ENCODE measurements at regions not wholly inside any gene's neighbourhood (a gene's known extent, or its start where the extent isn't known, plus 50 kb on each side); places are given as distances from the start of the nearest gene placed in this dataset.

GRCh38 chr2:11985817-11986566, 239.6 kb downstream of the LPIN1 start:
- no peaks in the 10 kb centered on the region for H3K27me3 ChIP-seq
- no peak overlapping the region for H3K4me3 ChIP-seq
- H3K27ac ChIP-seq, result no peak overlapping the region
- H3K4me1 ChIP-seq, result peaks cover 6% of the 10 kb centered on the region
- TF ChIP-seq POLR2A (IDR thresholded peaks at IDR 0.05) (no peak), CTCF (IDR thresholded peaks at IDR 0.05) (no peak)
- no peak for DNase-seq
- no peaks in the 10 kb centered on the region for H3K9me3 ChIP-seq
- ATAC-seq, result no peak
- WGBS, 2 donors, result 83 to 84% methylated on average over 4 of the region's 4 CpGs
- intact Hi-C loops (cut with DNase I), result no loop called here
- H3K36me3 ChIP-seq (replicated peaks in 1 of 2; ENCODE audit: insufficient read depth in 1 of 2, low read depth in 2 of 2), result no peaks in the 10 kb centered on the region

- TF ChIP-seq CTCF (IDR thresholded peaks at IDR 0.05), result no peak
- TF ChIP-seq POLR2A (IDR thresholded peaks at IDR 0.05), result no peak
- 69 to 81% methylated on average over 3 of the region's 3 CpGs for WGBS, 2 donors
- H3K27ac ChIP-seq, result no peak overlapping the region
- H3K4me1 ChIP-seq, result no peaks in the 10 kb centered on the region
- intact Hi-C loops (cut with DNase I), result no loop called here
- H3K4me3 ChIP-seq, result no peak overlapping the region
- no peaks in the 10 kb centered on the region for H3K27me3 ChIP-seq
- H3K36me3 ChIP-seq (replicated peaks in 1 of 2; ENCODE audit: insufficient read depth in 1 of 2, low read depth in 2 of 2), result no peaks in the 10 kb centered on the region
- DNase-seq, result no peak
- no peak for ATAC-seq
- H3K9me3 ChIP-seq, result no peaks in the 10 kb centered on the region
Observed at GRCh38 chr2:11987151-11987550, 240.7 kb downstream of the LPIN1 start.

- DNase-seq, result no peak
- TF ChIP-seq POLR2A (IDR thresholded peaks at IDR 0.05), result no peak
- no peak for TF ChIP-seq CTCF (IDR thresholded peaks at IDR 0.05)
- Histone ChIP-seq H3K36me3 (replicated peaks in 1 of 2; ENCODE audit: insufficient read depth in 1 of 2, low read depth in 2 of 2) (no peaks in the 10 kb centered on the region), H3K4me1 (no peaks in the 10 kb centered on the region), H3K27ac (no peak overlapping the region), H3K27me3 (no peaks in the 10 kb centered on the region), H3K4me3 (no peak overlapping the region), H3K9me3 (no peaks in the 10 kb centered on the region)
- intact Hi-C loops (cut with DNase I), result no loop called here
- WGBS, 2 donors, result 78 to 79% methylated on average over 14 of the region's 14 CpGs
- no peak for ATAC-seq
Observed at GRCh38 chr2:11988691-11989353, 242.4 kb downstream of the LPIN1 start.

- 67 to 90% methylated on average over 1 to 2 of the region's 2 CpGs for WGBS, 2 donors
- no peak for TF ChIP-seq POLR2A (IDR thresholded peaks at IDR 0.05)
- no peak for TF ChIP-seq CTCF (IDR thresholded peaks at IDR 0.05)
- intact Hi-C loops (cut with DNase I), result no loop called here
Observed at GRCh38 chr2:11989354-11989703, 242.9 kb downstream of the LPIN1 start.

GRCh38 chr2:11990576-11990975, 244.1 kb downstream of the LPIN1 start:
- 76 to 86% methylated on average over 4 of the region's 4 CpGs for WGBS, 2 donors
- Histone ChIP-seq H3K27me3 (no peaks in the 10 kb centered on the region), H3K9me3 (no peaks in the 10 kb centered on the region), H3K36me3 (replicated peaks in 1 of 2; ENCODE audit: insufficient read depth in 1 of 2, low read depth in 2 of 2) (no peaks in the 10 kb centered on the region), H3K4me3 (no peak overlapping the region), H3K27ac (no peak overlapping the region), H3K4me1 (no peaks in the 10 kb centered on the region)
- TF ChIP-seq CTCF (IDR thresholded peaks at IDR 0.05) (no peak), POLR2A (IDR thresholded peaks at IDR 0.05) (no peak)
- ATAC-seq (no peak), DNase-seq (no peak)
- intact Hi-C loops (cut with DNase I), result no loop called here

More at GRCh38 chr2:11989354-11989703, 242.9 kb downstream of the LPIN1 start:
- Histone ChIP-seq H3K27me3 (no peaks in the 10 kb centered on the region), H3K36me3 (replicated peaks in 1 of 2; ENCODE audit: insufficient read depth in 1 of 2, low read depth in 2 of 2) (no peaks in the 10 kb centered on the region), H3K27ac (no peak overlapping the region), H3K4me1 (no peaks in the 10 kb centered on the region), H3K4me3 (no peak overlapping the region), H3K9me3 (no peaks in the 10 kb centered on the region)
- ATAC-seq, result no peak
- no peak for DNase-seq
